ENCODE measurements at regions not wholly inside any gene's neighbourhood (a gene's known extent, or its start where the extent isn't known, plus 50 kb on each side); places are given as distances from the start of the nearest gene placed in this dataset.
"Not testable (repeated sequence)": the region's sequence is repeated elsewhere in the genome, so short reads cannot be mapped to it uniquely, and the experiment has no call there.

- no peak for DNase-seq
- H3K4me3 ChIP-seq: no peak overlapping the region
- H3K36me3 ChIP-seq: no peaks in the 10 kb centered on the region
- TF ChIP-seq POLR2AphosphoS5 (IDR thresholded peaks at IDR 0.05) (no peak), CTCF (IDR thresholded peaks at IDR 0.05 in 8 of 11, conservative IDR thresholded peaks at IDR 0.05 in 3 of 11) (no peak), POLR2A (IDR thresholded peaks at IDR 0.05) (no peak)
- WGBS, 5 donors: 68 to 82% (median 76%) methylated on average over 2 of the region's 2 CpGs
- H3K27me3 ChIP-seq (replicated peaks in 1 of 7): peaks cover 0 to 27% (median 0%) of the 10 kb centered on the region in 7 donors
- intact Hi-C loops (cut with DNase I; ENCODE audit: low total_unique reads): no loop called here
- no peak overlapping the region for H3K27ac ChIP-seq
- H3K9me3 ChIP-seq: no peaks in the 10 kb centered on the region
- H3K4me1 ChIP-seq: no peaks in the 10 kb centered on the region
Measured at GRCh38 chr21:35713914-35714313, 346.4 kb downstream of the SETD4 start.

GRCh38 chr21:35711661-35712060, 348.7 kb downstream of the SETD4 start:
- peaks cover 0 to 30% (median 0%) of the 10 kb centered on the region in 7 donors for H3K27me3 ChIP-seq (replicated peaks in 1 of 7)
- 51 to 68% (median 65%) methylated on average over 2 of the region's 2 CpGs for WGBS, 5 donors
- H3K36me3 ChIP-seq: no peaks in the 10 kb centered on the region
- no peaks in the 10 kb centered on the region for H3K9me3 ChIP-seq
- H3K4me3 ChIP-seq: no peak overlapping the region
- no peak overlapping the region for H3K27ac ChIP-seq
- TF ChIP-seq POLR2AphosphoS5 (IDR thresholded peaks at IDR 0.05): no peak
- no peaks in the 10 kb centered on the region for H3K4me1 ChIP-seq
- intact Hi-C loops (cut with DNase I; ENCODE audit: low total_unique reads): no loop called here
- no peak for DNase-seq

- Histone ChIP-seq H3K36me3 (no peaks in the 10 kb centered on the region), H3K9me3 (no peaks in the 10 kb centered on the region), H3K4me3 (no peak overlapping the region), H3K4me1 (no peaks in the 10 kb centered on the region), H3K27me3 (replicated peaks in 1 of 7) (peaks cover 0 to 31% (median 0%) of the 10 kb centered on the region in 7 donors), H3K27ac (no peak overlapping the region)
- intact Hi-C loops (cut with DNase I; ENCODE audit: low total_unique reads): no loop called here
- no peak for DNase-seq
- no peak for TF ChIP-seq POLR2A (IDR thresholded peaks at IDR 0.05)
- TF ChIP-seq CTCF (IDR thresholded peaks at IDR 0.05 in 8 of 11, conservative IDR thresholded peaks at IDR 0.05 in 3 of 11): no peak
- no peak for TF ChIP-seq POLR2AphosphoS5 (IDR thresholded peaks at IDR 0.05)
- 65 to 77% (median 69%) methylated on average over 3 of the region's 3 CpGs for WGBS, 5 donors
Measured at GRCh38 chr21:35711213-35711612, 349.1 kb downstream of the SETD4 start.

- H3K27ac ChIP-seq; DNase-seq; H3K4me3 ChIP-seq; H3K9me3 ChIP-seq; intact Hi-C loops (cut with DNase I; ENCODE audit: low total_unique reads); H3K36me3 ChIP-seq; H3K4me1 ChIP-seq: not testable (repeated sequence)
- H3K27me3 ChIP-seq (replicated peaks in 1 of 7): peaks cover 0 to 30% (median 0%) of the 10 kb centered on the region in 7 donors
- WGBS, 5 donors: 32 to 94% (median 88%) methylated on average over 3 of the region's 3 CpGs
Measured at GRCh38 chr21:35709990-35710389, 350.3 kb downstream of the SETD4 start.

- Histone ChIP-seq H3K9me3 (no peaks in the 10 kb centered on the region), H3K27me3 (replicated peaks in 1 of 7) (peaks cover 0 to 46% (median 5%) of the 10 kb centered on the region in 7 donors), H3K36me3 (no peaks in the 10 kb centered on the region), H3K4me3 (no peak overlapping the region), H3K4me1 (no peaks in the 10 kb centered on the region), H3K27ac (no peak overlapping the region)
- WGBS, 5 donors: 92 to 100% (median 97%) methylated on average over 1 of the region's 1 CpG
- DNase-seq: no peak
- TF ChIP-seq CTCF (IDR thresholded peaks at IDR 0.05 in 8 of 11, conservative IDR thresholded peaks at IDR 0.05 in 3 of 11) (no peak), POLR2A (IDR thresholded peaks at IDR 0.05) (no peak), POLR2AphosphoS5 (IDR thresholded peaks at IDR 0.05) (no peak)
- intact Hi-C loops (cut with DNase I; ENCODE audit: low total_unique reads): no loop called here
Measured at GRCh38 chr21:35705888-35706287, 354.4 kb downstream of the SETD4 start.

All from spleen (tissue), 11 donors.